Anterior cingulate cortex (tissue), 58 donors: ENCODE measurements at regions not wholly inside any gene's neighbourhood (a gene's known extent, or its start where the extent isn't known, plus 50 kb on each side); places are given as distances from the start of the nearest gene placed in this dataset.
"Not testable (repeated sequence)": the region's sequence is repeated elsewhere in the genome, so short reads cannot be mapped to it uniquely, and the experiment has no call there.

Experiments used
- DNase-seq, 58 donors: peaks; one replicate each; lab custom pipeline; 2025; lab: John Stamatoyannopoulos, UW

- DNase-seq = no peak
Measured at GRCh38 chr10:7108141-7108540, 302.7 kb downstream of the SFMBT2 start.

- DNase-seq = no peak
Measured at GRCh38 chr10:7107285-7107684, 303.5 kb downstream of the SFMBT2 start.

GRCh38 chr10:7104379-7104778 lies 306.5 kb downstream of the SFMBT2 start:
- DNase-seq = not testable (repeated sequence)

- no peak for DNase-seq
Measured at GRCh38 chr10:7102557-7103349, 308.1 kb downstream of the SFMBT2 start.

GRCh38 chr10:7102084-7102483 lies 308.8 kb downstream of the SFMBT2 start:
- DNase-seq = no peak

GRCh38 chr10:7101451-7101850 lies 309.4 kb downstream of the SFMBT2 start:
- no peak for DNase-seq

GRCh38 chr10:7100032-7100702 lies 310.7 kb downstream of the SFMBT2 start:
- no peak for DNase-seq

GRCh38 chr10:7098160-7098762 lies 312.6 kb downstream of the SFMBT2 start:
- no peak for DNase-seq

- no peak for DNase-seq
Measured at GRCh38 chr10:7094781-7095180, 316.1 kb downstream of the SFMBT2 start.

GRCh38 chr10:7093368-7093767 lies 317.5 kb downstream of the SFMBT2 start:
- no peak for DNase-seq

- no peak for DNase-seq
Measured at GRCh38 chr10:7092603-7093002, 318.2 kb downstream of the SFMBT2 start.

- no peak for DNase-seq
Measured at GRCh38 chr10:7090529-7090928, 320.3 kb downstream of the SFMBT2 start.

- DNase-seq = peak in 26 of 58 donors; percentile 3 to 69 (median 28)
Measured at GRCh38 chr10:7085913-7086589, 324.8 kb downstream of the SFMBT2 start.

GRCh38 chr10:7085147-7085912 lies 325.5 kb downstream of the SFMBT2 start:
- DNase-seq = peak in 23 of 58 donors; percentile 2 to 69 (median 26)

GRCh38 chr10:7084280-7085005 lies 326.4 kb downstream of the SFMBT2 start:
- DNase-seq = peak in 5 of 58 donors; percentile 3 to 10 (median 4)

GRCh38 chr10:7082967-7083366 lies 327.9 kb downstream of the SFMBT2 start:
- DNase-seq = no peak

GRCh38 chr10:7077880-7078279 lies 333.0 kb downstream of the SFMBT2 start:
- DNase-seq = no peak

GRCh38 chr10:7075851-7076250 lies 335.0 kb downstream of the SFMBT2 start:
- no peak for DNase-seq

GRCh38 chr10:7075110-7075509 lies 335.7 kb downstream of the SFMBT2 start:
- DNase-seq = no peak
